GM23338 (cell line): ENCODE measurements at regions not wholly inside any gene's neighbourhood (a gene's known extent, or its start where the extent isn't known, plus 50 kb on each side); places are given as distances from the start of the nearest gene placed in this dataset.

Experiments
- CREB1 ChIP-seq: fragments of 250-450 bp; sonication (Bioruptor Pico); IDR thresholded peaks from 2 replicates; pipeline ENCODE4 v1.5.0; 2020; ENCODE audit warnings: low read depth, mild to moderate bottlenecking, moderate library complexity
- CTCF ChIP-seq, 2 experiments: fragments of 200-600 bp in 1 of 2; sonication (generic) in 1 of 2; conservative IDR thresholded peaks; 2 replicates each; pipeline versions ENCODE4 v1.5.1 to v1.6.1; 2016 to 2017; ENCODE audit warnings: antibody characterized with exemption in 2 of 2, low read depth in 2 of 2, mild to moderate bottlenecking in 2 of 2, moderate library complexity in 1 of 2
- EZH2 ChIP-seq: fragments of 200-600 bp; sonication (generic); IDR thresholded peaks from one replicate; pipeline ENCODE4 v1.8.0; 2017; ENCODE audit warnings: antibody characterized with exemption, mild to moderate bottlenecking, low read depth; ENCODE audit not compliant: unreplicated experiment
- EZH2phosphoT487 ChIP-seq: fragments of 200-600 bp; sonication (generic); IDR thresholded peaks from one replicate; pipeline ENCODE4 v1.8.1; 2018; ENCODE audit warnings: antibody characterized with exemption; ENCODE audit not compliant: unreplicated experiment
- NANOG ChIP-seq: IDR thresholded peaks from 2 replicates; pipeline ENCODE4 v1.6.1; 2016; ENCODE audit warnings: antibody characterized with exemption, borderline replicate concordance
- POLR2AphosphoS5 ChIP-seq: IDR thresholded peaks from 2 replicates; pipeline ENCODE4 v1.6.1; 2016; ENCODE audit warnings: antibody characterized with exemption, low read depth
- ZNF462 ChIP-seq: fragments of 250-450 bp; sonication (Bioruptor Pico); IDR thresholded peaks from 2 replicates; pipeline ENCODE4 v1.5.0; 2020; ENCODE audit warnings: mild to moderate bottlenecking, moderate library complexity

- no peak for TF ChIP-seq NANOG
- TF ChIP-seq CREB1 (CRISPR knock-in tag) = no peak
- TF ChIP-seq CTCF (conservative IDR thresholded peaks at IDR 0.05; ENCODE audit: low read depth in 2 of 2) = no peak
- TF ChIP-seq POLR2AphosphoS5 = no peak
- no peak for TF ChIP-seq EZH2phosphoT487
- no peak for TF ChIP-seq ZNF462 (CRISPR knock-in tag)
- no peak for TF ChIP-seq EZH2
Observed at GRCh38 chr2:143939626-143940330, 580.1 kb downstream of the ZEB2 start.
